GM21717 (cell line): ENCODE measurements at regions not wholly inside any gene's neighbourhood (a gene's known extent, or its start where the extent isn't known, plus 50 kb on each side); places are given as distances from the start of the nearest gene placed in this dataset.
"Not testable (repeated sequence)": the region's sequence is repeated elsewhere in the genome, so short reads cannot be mapped to it uniquely, and the experiment has no call there.

Experiments used
- ATAC-seq: cut with Tn5 transposase; IDR thresholded peaks from one replicate; pipeline ENCODE4 v1.9.1; 2021; ENCODE audit warnings: mild to moderate bottlenecking, moderate library complexity; ENCODE audit not compliant: unreplicated experiment

DNA sequence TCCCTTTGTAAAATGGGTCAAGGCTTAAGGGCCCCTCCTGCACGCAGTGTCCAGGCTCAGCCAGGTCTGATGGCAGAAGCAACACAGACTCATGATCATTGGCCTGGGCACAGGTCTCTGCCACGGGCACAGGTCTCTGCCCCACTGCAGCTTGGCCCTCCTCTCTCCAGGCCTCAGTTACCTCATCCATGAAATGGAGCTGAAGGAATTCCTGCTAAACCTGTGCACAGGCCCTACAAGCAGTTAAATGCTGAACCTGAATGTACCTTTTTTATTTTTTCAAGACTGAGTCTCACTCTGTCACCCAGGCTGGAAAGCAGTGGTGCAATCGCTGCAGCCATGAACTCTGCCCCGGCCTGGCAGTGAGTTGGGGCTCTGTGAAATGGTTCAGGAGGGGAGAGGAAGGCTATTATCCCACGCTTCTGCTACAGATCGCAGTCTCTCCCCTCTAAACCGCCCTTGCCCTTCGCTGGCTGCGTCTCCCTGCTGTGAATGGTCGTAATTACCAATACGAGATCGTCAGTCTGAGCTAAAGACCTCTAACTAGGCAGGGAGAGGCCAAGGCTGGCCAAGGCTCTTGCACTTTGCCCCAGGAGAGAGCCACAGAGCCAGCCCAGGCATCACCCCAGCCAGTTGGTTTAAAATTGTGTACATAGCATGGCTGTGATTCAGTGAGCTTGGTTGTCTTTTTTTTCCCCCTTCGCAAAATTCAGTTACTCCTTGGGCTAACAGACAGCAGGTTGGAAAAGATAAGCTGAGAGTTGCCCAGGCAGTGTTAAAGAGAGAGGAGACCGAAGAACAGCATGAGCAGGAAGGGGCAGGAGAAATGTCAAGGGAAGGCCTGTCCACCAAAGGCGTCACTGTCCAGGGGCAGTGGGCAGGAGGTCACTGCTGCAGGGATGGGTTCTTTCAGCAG is 93.0 kb upstream of the KCTD7 start:
- no peak for ATAC-seq

DNA sequence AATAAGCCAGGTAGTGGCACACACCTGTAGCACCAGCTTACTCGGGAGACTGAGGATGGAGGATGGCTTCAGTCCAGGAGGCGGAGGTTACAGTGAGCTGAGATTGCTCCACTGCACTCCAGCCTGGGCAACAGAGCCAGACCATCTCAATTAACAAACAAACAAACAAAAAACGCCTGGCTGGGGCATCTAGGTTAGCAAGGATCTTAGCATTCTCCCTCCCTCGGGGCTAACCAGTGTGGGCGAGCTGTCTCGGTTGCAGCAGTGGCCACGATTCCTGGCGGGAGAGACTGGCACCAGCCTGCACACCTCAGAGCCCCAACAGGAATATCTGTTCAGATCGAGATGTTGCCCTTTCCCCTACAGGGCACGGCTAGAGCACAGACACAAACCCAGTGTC is 91.3 kb upstream of the KCTD7 start:
- no peak for ATAC-seq

DNA sequence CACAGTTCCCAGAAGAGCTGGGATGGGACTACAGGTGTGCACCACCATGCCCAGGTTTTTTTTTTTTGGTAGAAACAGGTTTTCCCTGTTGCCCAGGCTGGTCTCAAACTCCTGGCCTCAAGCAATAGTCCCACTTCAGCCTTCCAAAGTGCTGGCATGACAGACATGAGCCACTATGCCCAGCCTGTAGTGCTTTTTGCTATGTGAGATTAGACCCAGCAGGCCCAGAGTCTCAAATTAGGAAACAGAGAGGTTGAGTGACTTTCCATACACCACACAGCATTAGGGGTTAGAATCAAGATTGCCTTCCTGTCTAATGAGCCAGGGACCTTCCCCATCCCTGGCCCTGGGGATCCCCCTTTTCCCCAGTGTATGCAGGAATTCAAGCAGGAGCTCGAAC is 90.8 kb upstream of the KCTD7 start:
- no peak for ATAC-seq

DNA sequence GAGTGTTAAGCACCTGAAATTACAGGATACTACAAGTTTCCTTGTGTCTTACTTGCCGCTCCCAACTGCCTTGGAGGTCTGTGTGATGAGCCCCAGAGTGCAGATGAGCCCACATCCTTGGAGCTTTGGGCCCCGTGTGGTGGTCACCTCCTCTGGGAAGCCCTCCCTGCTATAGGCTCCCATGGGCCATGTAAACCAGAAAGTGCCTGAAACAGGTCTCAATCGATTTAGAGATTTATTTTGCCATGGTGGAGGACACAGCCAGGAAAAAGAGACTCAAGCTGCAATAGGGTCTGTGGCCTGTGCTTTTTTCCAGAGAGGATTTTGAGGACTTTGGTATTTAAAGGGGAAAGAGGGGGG is 89.4 kb upstream of the KCTD7 start:
- no peak for ATAC-seq

DNA sequence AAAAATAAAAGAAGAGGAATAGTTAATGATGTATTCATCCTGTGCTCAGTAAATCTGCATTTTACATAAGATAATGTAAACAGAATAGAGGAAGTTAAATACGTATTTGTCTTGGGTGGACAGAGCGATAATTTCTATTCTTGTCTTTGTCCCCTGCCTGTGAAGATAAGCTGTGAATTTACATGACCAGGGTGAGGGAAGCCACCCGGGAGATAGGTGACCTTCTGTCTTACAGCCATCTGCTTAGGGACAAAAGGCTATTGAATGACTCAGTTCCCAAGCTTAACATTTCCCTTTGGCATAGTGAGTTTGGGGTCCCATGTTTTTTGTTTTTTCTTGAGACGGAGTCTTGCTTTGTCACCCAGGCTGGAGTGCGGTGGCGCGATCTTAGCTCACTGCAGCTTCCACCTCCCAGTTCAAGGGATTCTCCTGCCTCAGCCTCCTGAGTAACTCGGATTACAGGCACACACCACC is 88.7 kb upstream of the KCTD7 start:
- no peak for ATAC-seq

DNA sequence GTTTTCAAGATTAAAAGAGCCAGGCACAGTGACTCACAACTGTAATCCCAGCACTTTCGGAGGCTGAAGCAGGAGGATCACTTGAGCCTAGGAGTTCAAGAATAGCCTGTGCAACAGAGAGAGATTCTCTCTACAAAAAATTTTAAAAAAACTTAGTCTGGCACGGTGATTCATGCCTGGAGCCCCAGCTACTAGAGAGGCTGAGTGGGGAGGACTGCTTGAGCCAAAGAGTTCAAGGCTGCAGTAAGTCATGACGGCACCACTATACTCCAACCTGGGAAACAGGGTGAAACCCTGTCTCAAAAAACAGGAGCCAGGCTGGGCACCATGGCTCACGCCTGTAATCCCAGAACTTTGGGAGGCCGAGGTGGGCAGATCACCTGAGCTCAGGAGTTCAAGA is 86.6 kb upstream of the KCTD7 start:
- no peak for ATAC-seq

DNA sequence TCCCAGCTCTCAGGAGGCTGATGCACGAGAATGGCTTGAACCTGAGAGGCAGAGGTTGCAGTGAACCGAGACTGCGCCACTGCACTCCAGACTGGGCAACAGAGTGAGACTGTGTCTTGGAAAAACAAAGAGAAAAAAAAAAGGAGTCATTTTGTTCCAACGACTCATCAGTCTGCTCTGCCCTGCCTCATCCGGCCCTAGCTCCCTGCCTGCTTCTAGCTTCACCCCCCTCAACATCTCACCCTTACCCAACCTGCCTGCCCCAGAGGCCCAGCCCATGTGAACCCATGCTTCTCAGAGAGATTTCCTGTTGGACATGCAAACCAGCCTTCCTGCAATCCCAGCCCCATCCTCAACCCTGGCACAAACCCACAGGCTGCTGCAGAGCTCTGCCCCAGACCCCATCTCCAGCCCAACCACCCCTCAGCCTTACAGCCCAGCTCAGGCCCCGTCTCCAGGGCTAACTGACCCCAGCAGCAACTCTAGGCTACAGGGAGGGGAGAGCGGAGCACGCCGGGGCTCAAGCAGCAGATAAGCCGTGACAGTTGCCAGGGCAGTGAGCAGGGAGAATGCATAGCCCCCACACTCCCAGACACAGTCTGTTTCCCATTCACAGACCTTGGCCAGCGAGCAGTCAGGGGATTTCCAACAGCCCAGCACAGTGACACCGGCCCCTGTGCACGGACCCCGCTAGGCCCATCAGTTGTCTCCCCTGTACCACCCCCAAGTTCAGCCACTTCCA is 86.0 kb upstream of the KCTD7 start:
- ATAC-seq = no peak

DNA sequence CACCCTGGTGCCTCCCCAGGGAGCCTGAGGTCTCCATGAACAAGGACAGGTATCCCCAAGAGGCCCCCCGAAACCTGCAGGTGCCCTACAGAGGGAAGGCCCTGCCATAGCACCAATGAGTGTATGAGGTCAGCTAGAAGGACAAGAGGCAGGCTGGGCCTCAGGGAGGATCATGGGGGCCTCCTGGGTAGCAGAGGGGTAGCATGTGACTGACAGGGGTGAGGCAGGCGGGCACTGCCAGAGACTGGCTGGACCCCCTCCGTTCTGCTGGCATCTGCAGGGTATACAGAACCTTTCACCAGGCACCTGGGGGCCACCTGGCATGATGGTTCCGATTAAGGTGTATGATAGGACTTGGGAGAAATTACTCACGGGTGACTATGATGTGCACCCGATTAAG is 79.2 kb upstream of the KCTD7 start:
- no peak for ATAC-seq

DNA sequence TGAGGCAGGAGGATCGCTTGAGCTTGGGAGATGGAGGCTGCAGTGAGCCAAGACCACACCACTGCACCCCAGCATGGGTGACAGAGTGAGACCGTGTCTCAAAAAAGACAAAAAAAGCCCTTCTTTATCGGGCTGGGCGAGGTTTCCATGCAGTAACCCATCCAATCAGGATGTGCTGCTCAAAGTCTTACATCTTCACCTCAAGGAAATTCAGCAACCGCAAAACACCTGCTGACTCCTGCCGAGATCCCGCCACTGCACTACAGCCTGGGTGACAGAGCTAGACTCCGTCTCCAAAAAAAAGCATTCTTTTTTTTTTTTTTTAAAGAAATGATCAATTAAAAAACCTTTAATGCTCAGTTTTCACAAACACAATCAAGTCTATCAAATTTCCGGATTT is 75.7 kb upstream of the KCTD7 start:
- ATAC-seq = no peak

DNA sequence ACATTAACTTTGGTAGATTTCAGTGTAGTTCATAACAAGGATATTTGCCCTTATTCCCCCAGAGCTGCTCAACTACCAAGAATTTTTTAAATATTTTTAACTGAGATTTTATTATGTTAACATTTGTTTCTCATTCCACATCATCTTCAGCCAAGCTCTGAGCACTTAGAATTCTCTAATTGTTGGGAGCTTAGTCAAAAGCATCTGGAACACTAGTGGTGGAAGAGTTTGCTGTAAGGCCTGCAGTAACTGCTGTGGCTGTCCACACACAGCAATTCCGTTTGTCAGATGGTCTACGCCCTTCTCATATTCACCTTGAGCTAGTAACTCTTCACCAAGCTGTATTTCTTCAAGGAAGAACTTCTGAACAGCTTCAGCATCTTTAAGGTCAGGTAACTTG is 75.0 kb upstream of the KCTD7 start:
- ATAC-seq = not testable (repeated sequence)

DNA sequence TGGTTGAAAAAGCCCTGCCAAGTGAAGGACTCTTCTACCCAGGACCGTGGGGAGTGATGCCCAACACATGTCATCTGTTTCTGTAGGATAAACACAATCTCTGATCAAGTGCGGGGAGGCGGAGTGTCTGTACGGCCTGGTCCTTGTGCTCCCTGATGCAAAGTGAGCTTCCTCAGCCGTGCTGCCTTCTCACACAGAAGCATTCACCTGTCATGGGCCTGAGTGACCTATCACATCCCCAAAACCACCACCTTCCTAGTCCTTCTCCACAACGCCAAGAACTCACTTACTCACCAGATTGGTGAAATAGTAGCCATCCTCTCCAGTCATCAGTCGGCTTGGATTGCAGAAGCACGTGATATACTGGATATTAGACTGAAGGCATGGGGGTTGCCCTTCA is 74.4 kb upstream of the KCTD7 start:
- ATAC-seq = not testable (repeated sequence)

DNA sequence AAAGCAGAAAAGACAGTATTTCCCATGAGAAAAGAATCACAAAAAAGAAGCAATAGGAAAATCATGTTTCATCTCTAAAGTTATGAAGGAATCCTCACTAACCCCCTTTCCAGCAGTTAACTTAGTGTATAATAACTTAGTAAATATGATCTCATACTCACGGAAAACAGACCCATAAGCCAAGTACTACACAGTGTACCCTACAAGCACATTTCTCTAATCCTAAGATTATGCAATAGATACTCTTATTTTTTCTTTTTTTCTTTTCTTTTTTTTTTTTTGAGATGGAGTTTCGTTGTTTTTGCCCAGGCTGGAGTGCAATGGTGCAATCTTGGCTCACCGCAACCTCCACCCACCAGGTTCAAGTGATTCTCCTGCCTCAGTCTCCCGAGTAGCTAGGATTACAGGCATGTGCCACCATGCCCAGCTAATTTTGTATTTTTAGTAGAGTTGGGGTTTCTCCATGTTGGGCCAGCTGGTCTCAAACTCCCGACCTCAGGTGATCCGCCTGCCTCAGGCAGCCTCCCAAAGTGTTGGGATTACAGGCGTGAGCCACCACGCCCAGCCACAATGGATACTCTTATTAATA is 73.7 kb upstream of the KCTD7 start:
- ATAC-seq = not testable (repeated sequence)

DNA sequence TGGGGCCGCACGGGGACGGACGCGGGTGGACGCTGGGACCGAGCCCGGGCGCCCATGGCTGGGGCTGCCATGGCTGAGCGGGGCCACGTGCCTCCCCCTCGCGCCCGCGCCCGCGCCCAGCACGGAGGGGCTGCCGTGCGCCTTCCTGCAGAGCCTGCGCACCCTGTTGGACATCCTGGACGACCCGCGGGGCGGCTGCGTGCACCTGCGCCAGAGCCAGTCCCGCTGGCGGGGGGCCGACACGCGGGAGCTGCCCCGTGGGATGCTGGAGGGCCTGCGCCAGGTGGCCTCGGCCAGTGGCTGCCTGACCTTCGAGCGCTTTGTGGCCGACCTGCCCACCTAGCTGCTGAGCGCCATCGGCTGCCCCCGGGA is 72.5 kb upstream of the KCTD7 start:
- no peak for ATAC-seq

DNA sequence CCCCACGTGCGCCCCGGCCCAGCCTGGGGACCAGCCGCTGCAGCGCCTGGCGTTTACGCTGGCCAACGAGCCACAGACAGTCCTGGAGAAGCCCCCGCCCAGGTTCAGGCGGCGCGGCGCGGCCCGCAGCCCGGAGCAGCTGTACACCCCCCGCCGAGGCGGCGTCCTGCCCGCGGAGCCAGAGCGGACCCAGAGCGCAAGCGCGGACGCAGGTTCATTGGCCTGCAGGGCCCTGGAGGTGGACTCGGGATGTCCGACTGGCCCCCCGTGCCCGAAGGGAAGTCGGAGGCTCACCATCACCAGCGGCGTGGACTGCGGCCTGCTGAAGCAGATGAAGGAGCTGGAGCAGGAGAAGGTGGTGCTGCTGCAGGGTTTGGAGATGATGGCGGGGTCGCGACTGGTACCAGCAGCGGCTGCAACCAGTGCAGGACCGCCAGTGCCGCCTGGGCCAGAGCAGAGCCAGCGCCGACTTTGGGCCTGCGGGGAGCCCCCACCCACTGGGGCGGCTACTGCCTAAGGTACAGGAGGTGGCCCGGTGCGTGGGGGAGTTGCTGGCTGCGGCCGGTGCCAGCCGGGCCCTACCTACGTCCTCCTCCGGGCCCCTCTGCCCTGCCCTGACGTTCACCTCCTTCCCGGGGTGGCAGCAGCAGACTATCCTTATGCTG is 72.0 kb upstream of the KCTD7 start:
- no peak for ATAC-seq

DNA sequence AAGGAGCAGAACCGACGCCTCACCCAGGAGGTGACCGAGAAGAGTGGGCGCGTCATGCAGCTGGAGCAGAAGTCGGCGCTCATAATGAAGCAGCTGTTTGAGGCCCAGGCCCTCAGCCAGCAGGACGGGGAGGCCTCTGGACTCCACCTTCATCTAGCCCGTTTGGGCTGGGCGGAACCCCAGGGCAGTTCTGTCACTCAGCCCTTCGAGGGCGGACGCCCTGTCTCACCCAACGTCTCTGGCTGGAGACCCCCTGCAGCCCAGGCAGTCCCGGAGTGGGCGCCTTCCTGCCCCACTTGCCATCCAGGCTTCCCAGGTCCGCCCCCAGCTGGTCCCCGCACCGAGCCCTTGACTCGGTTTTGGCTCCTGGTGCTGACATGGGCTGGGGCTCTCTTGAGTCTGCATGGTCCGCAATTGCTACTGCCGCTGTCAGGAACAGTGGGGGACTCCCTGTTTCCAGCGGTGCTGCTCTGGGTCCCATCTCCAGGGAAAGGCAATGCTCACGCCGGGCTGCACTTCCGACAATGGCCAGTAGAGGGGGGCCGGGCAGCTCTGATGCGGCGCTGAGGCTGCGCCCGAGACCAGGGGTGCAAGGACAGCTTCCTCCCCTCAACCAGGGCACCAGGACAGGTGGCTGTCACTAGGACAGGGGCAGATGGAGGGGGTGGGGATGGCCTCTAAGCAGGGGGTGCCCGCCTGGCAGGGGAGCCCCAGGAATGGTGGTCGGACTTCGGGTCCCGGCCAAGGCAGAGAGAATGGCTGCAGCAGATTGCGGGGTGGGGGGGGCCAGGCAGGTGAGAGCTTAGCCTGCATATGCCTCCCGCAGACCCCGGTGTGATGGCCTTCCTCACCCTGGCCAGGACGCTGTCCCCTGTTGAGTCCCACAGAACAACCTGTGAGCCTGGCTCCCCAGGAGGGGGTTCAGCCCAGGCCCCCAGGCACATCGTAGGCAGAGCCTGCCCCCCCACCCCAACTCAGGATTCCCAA is 71.2 kb upstream of the KCTD7 start:
- ATAC-seq = no peak

DNA sequence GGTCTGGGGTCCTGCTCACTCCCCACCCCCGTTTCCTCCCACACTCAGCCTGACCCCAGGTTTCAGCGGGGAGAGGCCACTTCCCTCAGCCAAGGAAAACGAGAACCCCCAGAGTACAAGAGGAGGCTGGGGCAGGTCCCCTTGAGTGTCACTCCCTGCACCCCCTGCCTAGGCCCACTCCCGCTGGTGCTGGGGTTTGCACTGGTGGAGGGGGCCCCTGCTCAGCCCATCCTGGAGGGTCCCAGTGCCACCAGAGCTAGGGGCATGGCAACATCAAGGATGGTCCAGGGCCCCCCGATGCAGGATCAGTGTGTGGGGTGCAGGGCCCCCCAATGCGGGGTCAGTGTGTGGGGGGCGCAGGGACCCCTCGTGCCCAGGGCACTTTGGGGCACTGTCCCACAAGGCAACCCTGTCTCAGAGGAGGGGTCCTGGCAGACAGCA is 70.5 kb upstream of the KCTD7 start:
- no peak for ATAC-seq

DNA sequence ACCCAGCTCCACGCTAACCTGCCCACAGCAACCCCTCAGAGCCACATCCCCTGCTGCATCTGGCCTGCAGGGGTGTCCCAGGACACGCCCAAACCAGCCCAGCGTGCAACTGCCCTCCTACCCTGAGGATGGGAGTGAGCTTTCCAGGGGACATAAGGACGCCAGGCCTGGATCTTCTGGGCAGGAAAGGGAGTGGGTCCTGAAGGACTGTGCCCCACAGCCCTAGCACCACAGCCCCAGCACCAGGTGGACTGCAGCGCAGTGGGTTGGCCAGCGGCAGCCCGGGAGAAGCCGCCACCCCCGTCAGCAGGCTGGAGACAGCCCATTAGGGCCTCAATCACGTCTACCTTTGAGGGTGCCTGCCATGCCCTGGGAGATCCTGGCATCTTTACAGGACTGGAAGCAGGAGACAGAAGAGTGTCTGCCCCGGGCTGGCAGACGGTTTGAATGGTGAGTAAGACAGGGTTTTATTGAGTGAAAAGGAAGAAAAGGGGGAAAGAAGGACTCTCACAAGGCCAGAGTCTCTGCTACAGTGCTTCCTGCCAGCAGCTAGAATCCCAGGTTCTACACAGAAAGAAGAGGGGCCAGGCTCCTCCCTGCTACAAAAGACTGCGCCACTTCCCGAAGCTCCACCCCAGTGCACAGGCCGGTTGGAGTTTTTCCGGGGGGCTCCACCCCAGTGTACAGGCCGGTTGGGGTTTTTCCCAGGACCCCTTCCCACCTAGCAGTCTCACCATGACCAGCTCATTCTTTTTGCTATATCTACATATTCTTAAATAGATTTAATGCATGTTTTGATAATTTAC is 69.8 kb upstream of the KCTD7 start:
- no peak for ATAC-seq

DNA sequence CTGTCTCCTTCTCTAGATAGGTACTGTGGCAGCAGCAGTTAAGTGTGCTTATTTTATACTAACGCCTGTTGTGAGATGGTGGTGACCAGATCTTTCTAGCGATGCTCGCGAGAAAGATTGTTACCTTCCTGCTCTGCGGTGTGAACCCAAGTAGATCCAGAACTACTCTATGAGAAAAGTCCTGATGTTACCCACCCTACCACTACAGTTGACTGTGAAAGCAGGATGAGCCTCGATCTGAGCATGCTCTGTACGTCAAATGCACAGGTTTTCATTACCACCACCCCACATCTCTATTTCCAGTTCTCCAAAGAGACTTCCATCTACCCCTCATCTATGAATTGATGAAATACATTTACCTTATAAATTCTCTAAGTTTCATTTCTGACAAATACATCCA is 64.6 kb upstream of the KCTD7 start:
- no peak for ATAC-seq

DNA sequence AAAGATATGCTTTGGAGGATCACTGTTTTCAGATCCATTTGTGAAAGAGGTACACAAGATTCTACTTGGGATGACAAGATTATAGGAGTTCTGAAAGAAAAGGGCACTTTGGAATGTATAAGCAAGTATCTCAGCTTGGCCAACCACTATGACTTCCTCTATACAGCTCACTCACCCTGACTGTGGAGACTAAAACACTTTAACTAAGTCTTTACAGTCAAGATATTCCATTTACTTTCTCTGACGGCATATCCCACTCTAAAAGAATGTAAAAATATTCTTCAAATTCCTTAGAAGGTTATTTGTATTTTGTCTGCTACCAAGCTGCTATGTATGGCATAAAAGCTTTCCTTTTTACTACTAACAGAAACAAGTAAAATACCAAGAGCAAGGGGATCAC is 58.5 kb upstream of the KCTD7 start:
- ATAC-seq = not testable (repeated sequence)
